ENCODE measurements at regions not wholly inside any gene's neighbourhood (a gene's known extent, or its start where the extent isn't known, plus 50 kb on each side); places are given as distances from the start of the nearest gene placed in this dataset.

DNA sequence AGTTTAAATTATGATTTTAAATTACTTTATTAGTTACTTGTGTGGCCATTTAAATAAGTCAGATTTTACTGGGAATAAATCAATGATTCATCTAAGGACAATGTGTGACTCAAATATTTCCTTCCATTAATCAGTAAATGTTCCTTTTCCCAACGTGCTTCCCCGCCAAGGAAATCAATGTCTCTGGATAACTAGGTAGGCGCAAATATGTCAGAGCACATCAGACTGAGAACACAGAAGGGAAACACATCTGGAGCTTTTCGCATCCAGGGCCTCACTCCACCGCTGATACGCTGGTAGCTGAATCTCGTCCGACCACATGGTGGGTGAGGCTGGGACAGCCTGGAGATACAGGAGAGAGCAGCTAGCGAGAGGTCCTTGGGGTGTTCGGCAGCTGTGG lies 56.4 kb upstream of the RPS6KA2 start:
- H3K4me3 ChIP-seq (ENCODE audit: low read depth, low read length) = no peak overlapping the region
- TF ChIP-seq CTCF (IDR thresholded peaks at IDR 0.05; ENCODE audit: insufficient read depth, low read length, severe bottlenecking) = no peak
- peak; percentile 58 for DNase-seq (ENCODE audit: low read depth)
- no peaks in the 10 kb centered on the region for H3K36me3 ChIP-seq (ENCODE audit: control insufficient read depth, insufficient read depth, low read length)
- H3K27me3 ChIP-seq (ENCODE audit: control insufficient read depth, insufficient read depth, low read length) = peaks cover 4% of the 10 kb centered on the region
- FAIRE-seq = no peak

GRCh38 chr6:166679566-166679965 lies 52.5 kb upstream of the RPS6KA2 start:
- DNase-seq (ENCODE audit: low read depth) = no peak
- no peak for FAIRE-seq
- Histone ChIP-seq H3K36me3 (ENCODE audit: control insufficient read depth, insufficient read depth, low read length) (no peaks in the 10 kb centered on the region), H3K4me3 (ENCODE audit: low read depth, low read length) (no peak overlapping the region), H3K27me3 (ENCODE audit: control insufficient read depth, insufficient read depth, low read length) (no peaks in the 10 kb centered on the region)
- no peak for TF ChIP-seq CTCF (IDR thresholded peaks at IDR 0.05; ENCODE audit: insufficient read depth, low read length, severe bottlenecking)

DNA sequence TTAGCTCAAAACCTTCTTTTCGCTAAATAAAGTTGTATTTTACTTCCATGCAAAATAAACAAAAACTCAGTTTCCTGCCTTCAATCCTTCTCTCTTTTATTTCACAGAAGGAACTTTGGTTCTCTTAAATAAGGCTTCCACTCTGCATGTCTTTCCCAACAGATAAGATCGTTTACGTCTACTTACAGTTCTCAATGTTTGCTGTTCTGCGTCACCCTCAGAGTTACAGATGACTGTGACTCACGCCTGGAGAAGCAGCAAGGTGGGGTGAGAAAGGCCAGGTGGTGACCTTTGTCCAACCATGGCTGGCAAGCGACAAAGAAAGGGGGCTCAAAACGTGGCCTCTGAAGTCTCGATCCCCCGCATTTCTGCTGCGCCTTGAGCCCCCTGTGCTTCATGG lies 51.4 kb upstream of the RPS6KA2 start:
- DNase-seq (ENCODE audit: low read depth) = peak; percentile 68

GRCh38 chr6:166677941-166678340 lies 50.9 kb upstream of the RPS6KA2 start:
- DNase-seq (ENCODE audit: low read depth) = no peak
- no peak for FAIRE-seq

More for the DNA sequence above, 51.4 kb upstream of the RPS6KA2 start:
- Histone ChIP-seq H3K4me3 (ENCODE audit: low read depth, low read length) (no peak overlapping the region), H3K27me3 (ENCODE audit: control insufficient read depth, insufficient read depth, low read length) (no peaks in the 10 kb centered on the region), H3K36me3 (ENCODE audit: control insufficient read depth, insufficient read depth, low read length) (no peaks in the 10 kb centered on the region)
- no peak for TF ChIP-seq CTCF (IDR thresholded peaks at IDR 0.05; ENCODE audit: insufficient read depth, low read length, severe bottlenecking)
- FAIRE-seq = no peak

More at GRCh38 chr6:166677941-166678340, 50.9 kb upstream of the RPS6KA2 start:
- Histone ChIP-seq H3K4me3 (ENCODE audit: low read depth, low read length) (no peak overlapping the region), H3K36me3 (ENCODE audit: control insufficient read depth, insufficient read depth, low read length) (no peaks in the 10 kb centered on the region), H3K27me3 (ENCODE audit: control insufficient read depth, insufficient read depth, low read length) (peaks cover 1% of the 10 kb centered on the region)
- TF ChIP-seq CTCF (IDR thresholded peaks at IDR 0.05; ENCODE audit: insufficient read depth, low read length, severe bottlenecking) = no peak
